Endodermal cell (in vitro differentiated cells): ENCODE measurements at regions not wholly inside any gene's neighbourhood (a gene's known extent, or its start where the extent isn't known, plus 50 kb on each side); places are given as distances from the start of the nearest gene placed in this dataset.

Experiments
- DNase-seq: peaks from one replicate; pipeline ENCODE4 v3.0.0-alpha.2; 2017
- H3K27ac ChIP-seq: 2 replicates; pipeline ENCODE4 v1.5.1; 2013; ENCODE audit warnings: mild to moderate bottlenecking, low read depth, low read length, moderate library complexity
- H3K27me3 ChIP-seq: 2 replicates; pipeline ENCODE4 v1.6.1; 2013; ENCODE audit warnings: mild to moderate bottlenecking, low read length, moderate library complexity; ENCODE audit not compliant: insufficient read depth, control insufficient read depth, poor library complexity, severe bottlenecking
- H3K36me3 ChIP-seq: 2 replicates; pipeline ENCODE4 v1.7.0; 2013; ENCODE audit warnings: mild to moderate bottlenecking, low read length, moderate library complexity; ENCODE audit not compliant: control insufficient read depth, insufficient read depth
- H3K4me1 ChIP-seq: one replicate; pipeline ENCODE4 v1.7.0; 2013; ENCODE audit warnings: low read length; ENCODE audit not compliant: control insufficient read depth, insufficient read depth
- H3K4me3 ChIP-seq: 2 replicates; pipeline ENCODE4 v1.5.1; 2013; ENCODE audit warnings: mild to moderate bottlenecking, low read length, moderate library complexity
- H3K9ac ChIP-seq: 2 replicates; pipeline ENCODE4 v1.6.1; 2013; ENCODE audit warnings: mild to moderate bottlenecking, low read length, moderate library complexity; ENCODE audit not compliant: poor library complexity, severe bottlenecking; ENCODE audit errors: extremely low read depth
- H3K9me3 ChIP-seq: 2 replicates; pipeline ENCODE4 v1.6.1; 2013; ENCODE audit warnings: mild to moderate bottlenecking, low read length, moderate library complexity; ENCODE audit not compliant: control insufficient read depth
- H3K27ac Mint-ChIP-seq: 2 replicates; pipeline ENCODE4 v1.8.0; 2020; ENCODE audit warnings: mixed read lengths
- H3K27me3 Mint-ChIP-seq: 2 replicates; pipeline ENCODE4 v1.8.0; 2021; ENCODE audit warnings: mild to moderate bottlenecking, mixed read lengths; ENCODE audit not compliant: insufficient read depth
- H3K36me3 Mint-ChIP-seq: 2 replicates; pipeline ENCODE4 v1.8.0; 2020; ENCODE audit warnings: low read depth, mixed read lengths
- H3K4me1 Mint-ChIP-seq: 2 replicates; pipeline ENCODE4 v1.8.0; 2020; ENCODE audit warnings: mixed read lengths
- H3K4me3 Mint-ChIP-seq: 2 replicates; pipeline ENCODE4 v1.8.0; 2020; ENCODE audit warnings: mild to moderate bottlenecking, moderate library complexity, mixed read lengths
- H3K9me3 Mint-ChIP-seq: 2 replicates; pipeline ENCODE4 v1.8.0; 2020; ENCODE audit warnings: mild to moderate bottlenecking, mixed read lengths
- WGBS, 2 experiments: methylation state at CpG; one replicate each; pipeline versions ENCODE4 v1.1.5 to v1.1.7; 2013; ENCODE audit warnings: missing lambda C conversion rate in 2 of 2, mixed read lengths in 1 of 2; ENCODE audit not compliant: insufficient coverage in 1 of 2, insufficient read length in 1 of 2; 5-methylcytosine and 5-hydroxymethylcytosine counted together
- TF ChIP-seq, protein P1 (sequence below): fragments of 200-600 bp; sonication (generic); conservative IDR thresholded peaks from 2 replicates; pipeline ENCODE4 v1.5.0; 2021; ENCODE audit warnings: antibody characterized with exemption, mild to moderate bottlenecking

DNA sequence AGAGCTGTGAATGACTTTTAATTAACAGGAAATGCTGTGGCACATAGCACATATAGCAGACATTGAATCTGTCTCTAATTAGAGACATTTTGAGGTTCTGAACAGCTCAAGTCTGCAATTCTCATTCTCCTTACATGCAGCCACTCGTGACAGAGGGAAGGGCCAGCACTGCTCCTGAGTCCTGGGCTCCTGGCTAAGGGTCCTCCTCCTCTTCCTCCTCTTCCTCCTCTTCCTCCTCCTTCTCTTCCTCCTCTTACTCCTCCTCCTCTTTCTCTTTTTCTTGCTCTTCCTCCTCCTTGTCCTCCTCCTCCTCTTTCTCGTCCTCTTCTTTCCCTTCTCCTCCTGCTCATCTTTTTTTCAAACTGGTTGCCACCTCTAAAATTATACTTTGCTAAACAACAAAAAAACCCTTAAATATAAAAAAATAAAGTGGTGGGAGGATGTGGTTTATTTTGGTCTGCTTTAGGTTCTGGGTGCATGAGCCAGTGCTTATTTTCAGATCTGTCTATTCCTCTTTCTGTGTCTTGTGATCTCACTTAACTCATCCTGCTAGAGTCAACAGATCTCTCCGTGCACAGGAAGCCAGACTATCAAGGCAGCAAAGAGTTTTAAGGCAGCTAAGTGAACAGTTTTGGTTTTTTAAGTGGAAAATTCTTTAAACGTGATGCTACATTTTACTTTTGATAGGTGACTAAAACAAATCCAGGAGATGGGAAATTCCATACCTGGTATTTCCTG is 159.3 kb downstream of the CD83 start:
- TF ChIP-seq, protein P1, sequence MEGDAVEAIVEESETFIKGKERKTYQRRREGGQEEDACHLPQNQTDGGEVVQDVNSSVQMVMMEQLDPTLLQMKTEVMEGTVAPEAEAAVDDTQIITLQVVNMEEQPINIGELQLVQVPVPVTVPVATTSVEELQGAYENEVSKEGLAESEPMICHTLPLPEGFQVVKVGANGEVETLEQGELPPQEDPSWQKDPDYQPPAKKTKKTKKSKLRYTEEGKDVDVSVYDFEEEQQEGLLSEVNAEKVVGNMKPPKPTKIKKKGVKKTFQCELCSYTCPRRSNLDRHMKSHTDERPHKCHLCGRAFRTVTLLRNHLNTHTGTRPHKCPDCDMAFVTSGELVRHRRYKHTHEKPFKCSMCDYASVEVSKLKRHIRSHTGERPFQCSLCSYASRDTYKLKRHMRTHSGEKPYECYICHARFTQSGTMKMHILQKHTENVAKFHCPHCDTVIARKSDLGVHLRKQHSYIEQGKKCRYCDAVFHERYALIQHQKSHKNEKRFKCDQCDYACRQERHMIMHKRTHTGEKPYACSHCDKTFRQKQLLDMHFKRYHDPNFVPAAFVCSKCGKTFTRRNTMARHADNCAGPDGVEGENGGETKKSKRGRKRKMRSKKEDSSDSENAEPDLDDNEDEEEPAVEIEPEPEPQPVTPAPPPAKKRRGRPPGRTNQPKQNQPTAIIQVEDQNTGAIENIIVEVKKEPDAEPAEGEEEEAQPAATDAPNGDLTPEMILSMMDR = no peak
- Mint-ChIP-seq H3K27me3 (peaks cover 54% of the 10 kb centered on the region), H3K4me1 (peaks cover 29% of the 10 kb centered on the region)

DNA sequence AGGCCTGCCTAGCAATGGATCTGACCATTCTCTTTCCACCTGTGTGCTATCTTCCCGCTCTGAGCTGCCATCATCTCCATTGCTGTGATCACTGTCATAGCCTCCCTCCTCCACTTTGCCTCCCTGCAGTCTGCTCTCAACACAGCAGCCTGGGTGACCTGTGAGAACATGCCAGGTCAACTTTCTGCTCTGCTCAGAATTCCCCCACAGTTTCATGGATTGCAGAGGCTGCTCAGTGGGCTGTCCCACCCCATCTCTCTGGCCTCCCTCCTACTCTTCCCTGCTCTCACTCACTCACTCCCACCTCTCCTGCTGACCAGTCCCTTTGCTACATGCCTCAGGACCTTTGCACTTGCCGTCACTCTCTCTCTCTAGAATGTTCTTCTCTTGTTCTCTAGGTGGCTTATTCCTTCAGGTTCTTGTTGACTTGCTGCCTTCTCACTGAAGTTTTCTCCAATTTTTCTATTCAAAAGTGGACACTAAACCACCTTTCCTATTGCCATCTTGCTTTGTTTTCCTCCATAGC is 159.9 kb downstream of the CD83 start:
- WGBS, 2 experiments = 82 to 91% methylated on average over 2 of the region's 2 CpGs
- H3K9me3 Mint-ChIP-seq = peaks cover 2% of the 10 kb centered on the region
- TF ChIP-seq, protein P1 = no peak
- peak; percentile 66 for DNase-seq
- H3K4me1 Mint-ChIP-seq = peaks cover 29% of the 10 kb centered on the region
- no peak overlapping the region for H3K4me3 ChIP-seq
- no peaks in the 10 kb centered on the region for H3K4me1 ChIP-seq
- H3K36me3 Mint-ChIP-seq = peaks cover 6% of the 10 kb centered on the region
- H3K36me3 ChIP-seq = no peaks in the 10 kb centered on the region
- H3K4me3 Mint-ChIP-seq = no peak overlapping the region
- no peak overlapping the region for H3K27ac ChIP-seq
- H3K9me3 ChIP-seq = peaks cover 17% of the 10 kb centered on the region
- peaks cover 51% of the 10 kb centered on the region for H3K27me3 Mint-ChIP-seq
- no peaks in the 10 kb centered on the region for H3K27me3 ChIP-seq
- H3K27ac Mint-ChIP-seq = no peak overlapping the region
- no peak overlapping the region for H3K9ac ChIP-seq

More for the DNA sequence above, 159.3 kb downstream of the CD83 start:
- H3K4me1 ChIP-seq = no peaks in the 10 kb centered on the region
- WGBS, 2 experiments = 87 to 93% methylated on average over 4 of the region's 4 CpGs
- Mint-ChIP-seq H3K27ac (no peak overlapping the region), H3K9me3 (peaks cover 7% of the 10 kb centered on the region), H3K36me3 (peaks cover 2% of the 10 kb centered on the region), H3K4me3 (no peak overlapping the region)
- peak; percentile 44 for DNase-seq
- H3K9ac ChIP-seq = no peak overlapping the region
- no peaks in the 10 kb centered on the region for H3K27me3 ChIP-seq
- H3K4me3 ChIP-seq = no peak overlapping the region
- H3K27ac ChIP-seq = no peak overlapping the region
- peaks cover 23% of the 10 kb centered on the region for H3K9me3 ChIP-seq
- no peaks in the 10 kb centered on the region for H3K36me3 ChIP-seq

DNA sequence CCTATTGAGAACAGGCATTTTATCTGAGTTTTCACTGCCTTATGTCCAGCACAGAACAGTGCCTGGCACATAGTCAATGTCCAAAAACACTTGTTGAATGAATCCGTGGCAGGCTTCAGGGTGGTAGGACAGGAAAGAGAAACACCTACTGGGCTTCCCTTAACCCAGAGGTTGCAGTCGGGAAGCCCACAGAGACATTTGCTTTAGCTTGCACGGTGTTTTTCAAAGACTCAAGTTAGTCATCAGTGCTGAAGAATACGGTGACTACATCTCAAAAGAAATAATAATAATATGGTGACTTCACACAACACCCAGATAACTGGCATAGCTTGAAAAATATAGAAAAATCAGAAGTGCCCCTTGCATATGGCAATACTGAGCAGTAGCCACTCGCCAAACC is 160.4 kb downstream of the CD83 start:
- Histone ChIP-seq H3K36me3 (no peaks in the 10 kb centered on the region), H3K9ac (no peak overlapping the region), H3K9me3 (peaks cover 11% of the 10 kb centered on the region), H3K27me3 (no peaks in the 10 kb centered on the region), H3K27ac (no peak overlapping the region), H3K4me3 (no peak overlapping the region), H3K4me1 (peaks cover 2% of the 10 kb centered on the region)
- TF ChIP-seq, protein P1 = no peak
- no peaks in the 10 kb centered on the region for H3K9me3 Mint-ChIP-seq
- H3K4me1 Mint-ChIP-seq = peaks cover 33% of the 10 kb centered on the region
- peaks cover 10% of the 10 kb centered on the region for H3K36me3 Mint-ChIP-seq
- WGBS, 2 experiments = 88 to 91% methylated on average over 1 to 5 of the region's 5 CpGs
- no peak overlapping the region for H3K27ac Mint-ChIP-seq
- peak; percentile 36 for DNase-seq
- H3K27me3 Mint-ChIP-seq = peaks cover 48% of the 10 kb centered on the region
- H3K4me3 Mint-ChIP-seq = no peak overlapping the region
